Anterior cingulate cortex (tissue), 58 donors: ENCODE measurements at regions not wholly inside any gene's neighbourhood (a gene's known extent, or its start where the extent isn't known, plus 50 kb on each side); places are given as distances from the start of the nearest gene placed in this dataset.
A peak's percentile ranks its signal among the peaks of the same experiment; 100 is the strongest.
"Not testable (repeated sequence)": the region's sequence is repeated elsewhere in the genome, so short reads cannot be mapped to it uniquely, and the experiment has no call there.

Source experiments
- DNase-seq, 58 donors: peaks; one replicate each; lab custom pipeline; 2025; lab: John Stamatoyannopoulos, UW

DNA sequence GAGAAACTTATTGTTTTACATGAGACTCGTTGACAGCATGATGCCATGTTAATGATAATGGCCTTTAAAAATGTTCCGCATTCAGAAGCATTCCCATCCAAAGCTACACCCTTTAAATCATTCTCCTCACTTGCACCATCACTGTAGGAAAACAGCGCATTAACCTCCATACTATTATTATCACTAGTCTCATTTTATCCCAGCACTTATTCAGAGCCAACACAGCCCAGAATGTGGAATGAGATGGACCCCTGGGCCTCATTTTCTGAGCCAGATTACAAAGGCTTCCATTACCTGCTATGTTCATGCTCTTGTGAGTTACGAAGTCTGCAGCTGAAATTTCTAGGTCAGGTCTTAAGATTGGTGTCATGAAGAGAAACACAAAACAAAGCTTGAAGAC lies 159.4 kb downstream of the HS3ST3A1 start:
- DNase-seq = no peak

DNA sequence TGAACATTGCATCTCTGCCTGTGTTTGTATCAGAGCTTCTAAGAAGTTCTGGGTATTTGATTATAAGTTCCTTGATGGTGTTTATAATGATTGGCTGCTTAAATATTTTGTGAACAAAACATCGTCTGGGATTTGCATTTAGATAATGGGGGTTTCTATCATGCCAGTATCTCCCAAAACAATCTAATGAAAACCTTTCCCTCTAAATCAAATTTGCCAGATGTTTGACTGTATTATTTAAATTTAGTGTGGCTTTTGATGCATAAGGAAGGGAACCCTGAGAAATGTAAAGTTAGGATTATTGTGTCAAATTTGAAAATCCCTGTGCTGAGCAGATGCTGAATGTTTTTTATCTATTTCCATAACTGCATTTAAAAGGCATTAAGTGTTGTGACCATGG lies 159.9 kb downstream of the HS3ST3A1 start:
- no peak for DNase-seq

DNA sequence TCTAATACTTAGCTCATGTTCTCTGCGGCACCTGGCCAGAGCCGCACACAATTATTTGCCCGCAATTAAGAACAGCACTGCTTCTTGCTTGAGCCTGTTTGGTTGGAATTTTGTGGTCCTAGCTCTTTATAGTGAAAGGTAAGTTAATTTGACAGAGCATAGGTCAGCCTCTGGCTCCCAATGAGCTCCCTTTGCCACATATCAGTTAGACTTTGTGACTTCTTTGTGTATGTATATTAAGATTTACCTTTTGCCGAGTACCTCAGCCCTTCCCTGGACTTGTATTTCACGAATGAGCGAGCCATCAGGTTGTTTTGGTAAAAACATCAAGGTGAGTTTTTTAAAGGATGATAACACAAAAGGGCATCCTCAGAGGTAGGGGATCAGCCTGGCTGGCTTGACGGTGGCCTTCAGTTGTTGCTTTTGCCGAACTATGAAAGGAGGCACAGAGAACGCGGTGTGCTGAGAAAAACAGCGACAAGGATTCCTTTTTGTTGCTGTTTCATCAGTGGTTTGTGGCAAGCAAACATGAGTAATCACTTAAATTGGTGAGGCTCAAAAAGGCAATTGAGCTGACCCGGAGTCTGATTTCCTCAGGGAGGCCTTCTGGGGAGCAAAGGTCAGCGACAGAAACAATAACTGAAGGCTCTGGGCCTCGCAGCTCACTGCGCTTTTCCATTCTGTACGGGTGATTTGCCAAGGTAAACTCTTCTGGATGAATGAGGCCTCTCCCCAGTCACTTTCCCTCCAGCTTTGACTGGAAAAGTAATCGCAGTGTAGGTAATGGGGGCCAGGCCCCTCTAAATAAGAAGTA lies 163.6 kb downstream of the HS3ST3A1 start:
- no peak for DNase-seq

DNA sequence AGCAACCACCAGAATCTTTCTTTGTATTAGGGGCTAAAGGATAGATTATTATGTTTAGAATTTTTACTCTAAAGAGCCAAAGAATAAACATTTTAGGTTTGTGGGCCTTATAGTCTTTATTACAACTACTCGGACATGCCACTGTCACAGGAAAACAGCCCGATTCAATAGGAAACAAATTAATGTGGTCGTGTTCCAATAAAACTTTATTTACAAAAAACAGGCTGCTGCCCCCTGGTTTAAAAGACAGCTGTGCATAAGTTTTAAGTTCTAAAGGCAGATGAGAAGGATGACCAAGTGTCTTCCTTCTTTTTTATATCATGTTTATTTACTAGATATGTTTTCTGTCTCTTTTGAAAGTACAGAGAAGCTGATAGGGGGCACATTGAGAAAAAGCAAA lies 166.5 kb downstream of the HS3ST3A1 start:
- no peak for DNase-seq

DNA sequence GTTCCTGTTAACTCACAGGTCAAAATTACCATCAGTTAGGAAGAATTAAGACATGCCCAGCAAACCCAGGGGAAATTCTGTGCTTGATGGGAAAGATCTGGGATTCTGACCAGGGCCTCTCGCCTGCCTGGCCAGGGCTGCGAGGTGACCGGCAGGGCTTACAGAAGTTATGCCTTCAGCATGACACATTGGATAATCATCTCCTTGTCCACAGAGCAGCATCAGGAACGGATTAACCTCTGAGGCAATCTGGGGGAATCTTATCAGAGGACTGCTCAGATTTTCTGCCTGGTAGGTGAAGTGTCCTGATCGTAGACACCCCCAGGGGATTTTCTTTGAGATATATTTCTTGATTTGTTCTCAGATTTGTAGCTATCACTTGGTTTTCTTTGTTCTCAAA lies 172.5 kb downstream of the HS3ST3A1 start:
- no peak for DNase-seq

DNA sequence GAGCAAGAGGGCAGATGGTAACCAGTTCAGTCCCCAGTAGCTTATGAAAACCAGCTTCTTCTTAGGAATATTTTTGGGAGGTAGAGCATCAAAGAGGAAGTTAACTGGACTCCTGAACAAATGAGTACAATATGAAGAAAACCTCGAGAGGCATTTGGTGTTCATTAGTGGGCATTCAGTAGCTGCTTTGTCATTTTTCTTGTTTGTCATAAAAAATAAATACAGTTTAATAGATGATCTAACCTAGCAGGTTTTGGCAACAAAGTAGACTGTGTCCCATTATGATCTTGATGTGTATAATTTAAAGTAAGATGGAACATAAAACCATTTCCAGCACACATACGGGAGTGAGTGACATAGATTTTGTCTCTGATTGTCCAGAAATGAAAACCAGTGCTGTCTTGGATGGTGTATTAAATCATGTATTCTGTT lies 173.1 kb downstream of the HS3ST3A1 start:
- no peak for DNase-seq

DNA sequence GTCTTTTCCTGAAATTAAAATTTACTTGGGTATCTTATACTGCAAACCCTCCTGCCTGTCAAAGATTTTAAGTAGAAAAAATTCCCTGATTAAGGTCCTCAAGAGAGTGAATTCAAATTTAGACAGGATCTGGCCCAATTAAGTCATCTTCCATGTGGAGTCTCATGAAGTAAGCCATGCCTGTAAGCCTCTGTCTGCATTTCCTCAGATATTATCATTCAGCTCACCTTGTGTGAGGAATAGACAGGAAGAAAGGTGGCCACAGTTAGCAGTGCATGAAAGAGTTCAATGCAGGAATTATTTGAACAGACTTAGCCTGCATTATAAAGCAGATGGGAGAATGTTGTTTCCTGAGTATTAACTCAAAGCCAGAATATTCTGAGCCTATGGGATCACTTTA lies 174.7 kb downstream of the HS3ST3A1 start:
- no peak for DNase-seq

DNA sequence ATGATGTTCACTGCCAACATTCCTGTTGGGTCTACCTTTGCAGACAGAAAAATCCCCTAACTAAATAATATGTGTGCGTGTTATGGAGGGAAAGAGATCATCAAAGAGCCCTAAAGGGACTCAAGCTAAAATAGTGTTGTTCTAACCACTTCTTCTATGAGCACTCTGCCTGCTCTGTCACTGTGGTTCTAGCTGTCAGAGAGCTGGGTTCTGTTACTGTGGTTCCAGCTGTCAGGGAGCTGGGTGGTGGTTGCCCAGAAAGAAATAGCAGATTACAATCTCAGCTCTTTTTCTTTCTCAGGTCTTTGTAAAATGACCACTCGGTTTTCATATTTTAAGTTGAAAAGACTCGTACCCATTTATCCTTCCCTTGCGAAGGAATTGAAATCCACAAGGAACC lies 176.3 kb downstream of the HS3ST3A1 start:
- DNase-seq = no peak

DNA sequence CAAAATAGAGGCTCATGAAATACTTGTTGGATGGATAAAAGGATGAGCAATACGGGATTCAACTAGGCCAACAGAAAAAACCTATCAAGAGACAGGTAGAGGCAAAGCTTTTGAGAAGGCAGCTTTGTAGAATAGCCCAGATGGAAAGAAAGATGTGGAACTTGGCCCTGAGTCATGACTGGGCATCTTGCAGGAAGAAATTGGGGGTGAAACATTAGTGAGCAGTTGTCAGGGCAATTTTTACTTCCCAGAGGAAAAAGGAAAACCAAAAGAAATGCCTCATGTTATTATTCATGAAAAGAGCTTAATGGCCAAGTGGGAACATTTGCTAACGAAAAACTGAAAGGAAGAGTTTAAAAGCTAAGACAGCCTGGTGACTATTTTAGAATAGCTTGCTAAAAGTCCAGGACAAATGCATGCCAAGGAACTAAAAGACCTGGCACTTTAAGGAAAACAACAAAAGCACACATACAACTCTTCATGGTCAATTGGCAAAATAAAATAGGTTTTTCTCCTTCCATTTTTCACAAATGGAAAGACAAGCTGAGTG lies 180.1 kb downstream of the HS3ST3A1 start:
- DNase-seq = peak in 6 of 58 donors; percentile 1 to 43 (median 4)

DNA sequence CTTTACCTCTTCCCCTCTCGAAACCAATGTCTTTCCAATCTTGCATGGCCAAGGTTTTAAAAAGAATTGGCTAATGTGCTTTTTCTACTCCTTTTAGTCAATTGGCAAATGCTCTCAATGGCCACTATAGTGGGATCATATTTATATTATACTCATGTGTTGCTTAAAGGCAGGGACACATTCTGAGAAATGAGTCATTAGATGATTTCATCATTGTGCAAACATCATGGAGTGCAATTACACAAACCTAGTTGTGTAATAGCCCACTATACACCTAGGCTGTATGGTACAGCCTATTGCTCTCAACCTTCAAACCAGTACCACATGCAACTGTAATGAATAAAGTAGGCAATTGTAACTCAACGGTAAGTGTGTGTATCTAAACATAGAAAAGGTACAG lies 180.9 kb downstream of the HS3ST3A1 start:
- no peak for DNase-seq

DNA sequence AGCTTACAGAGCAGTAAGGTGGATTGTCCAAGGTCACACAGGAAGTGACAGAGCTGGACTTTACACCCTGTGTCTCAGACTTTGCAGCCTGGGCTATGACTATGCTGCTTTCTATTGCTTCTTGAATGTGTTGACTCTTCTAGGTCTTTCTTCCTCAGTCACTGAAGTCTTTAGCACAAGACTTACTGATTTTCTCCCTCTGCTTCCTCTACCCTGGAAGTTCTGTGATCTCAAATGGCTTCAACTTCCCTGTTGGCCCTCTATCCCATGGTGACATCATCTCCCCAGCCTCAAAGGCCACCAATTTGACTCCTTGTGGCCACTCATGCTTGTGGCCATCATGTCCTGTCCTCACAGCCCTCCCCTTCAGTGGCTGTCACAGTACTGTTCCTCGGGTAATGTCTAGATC lies 181.3 kb downstream of the HS3ST3A1 start:
- DNase-seq = no peak

DNA sequence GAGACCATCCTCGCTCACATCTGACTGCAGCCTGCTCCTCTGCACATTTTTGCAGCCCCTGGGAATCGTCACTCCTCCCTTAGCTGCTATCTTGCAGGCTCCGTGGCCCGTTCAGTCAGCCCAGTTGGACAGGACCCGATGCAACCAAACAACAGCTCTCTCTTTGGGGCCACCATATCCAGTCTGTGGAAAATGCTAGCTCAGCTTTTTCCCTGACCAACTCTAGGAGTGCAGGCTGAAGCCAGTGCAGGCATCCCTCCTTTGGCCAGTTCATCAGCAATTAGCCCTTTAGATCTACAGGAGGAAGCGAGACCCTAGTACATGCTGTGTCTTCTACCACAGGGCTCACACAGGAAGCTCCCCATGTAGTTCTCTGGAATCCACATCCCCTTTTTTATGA lies 182.1 kb downstream of the HS3ST3A1 start:
- no peak for DNase-seq

DNA sequence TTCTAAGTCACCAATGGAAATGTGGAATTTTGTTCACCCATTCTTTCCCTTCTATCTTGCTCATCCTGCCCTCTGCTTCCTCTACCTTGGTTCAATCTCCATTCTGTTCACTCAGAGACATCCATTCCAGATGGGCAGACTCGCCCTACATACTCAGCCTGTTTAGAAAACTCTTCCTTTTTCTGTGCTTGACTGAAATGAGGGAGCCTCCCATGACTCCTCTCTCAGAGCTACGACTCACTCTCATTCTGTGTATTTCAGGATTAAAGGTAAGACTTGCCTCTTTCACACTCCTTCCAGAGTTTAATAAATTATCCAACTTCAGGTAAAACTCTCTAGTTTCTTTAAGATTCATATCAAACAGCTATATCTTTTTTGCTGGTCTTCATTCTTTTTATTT lies 182.8 kb downstream of the HS3ST3A1 start:
- no peak for DNase-seq

DNA sequence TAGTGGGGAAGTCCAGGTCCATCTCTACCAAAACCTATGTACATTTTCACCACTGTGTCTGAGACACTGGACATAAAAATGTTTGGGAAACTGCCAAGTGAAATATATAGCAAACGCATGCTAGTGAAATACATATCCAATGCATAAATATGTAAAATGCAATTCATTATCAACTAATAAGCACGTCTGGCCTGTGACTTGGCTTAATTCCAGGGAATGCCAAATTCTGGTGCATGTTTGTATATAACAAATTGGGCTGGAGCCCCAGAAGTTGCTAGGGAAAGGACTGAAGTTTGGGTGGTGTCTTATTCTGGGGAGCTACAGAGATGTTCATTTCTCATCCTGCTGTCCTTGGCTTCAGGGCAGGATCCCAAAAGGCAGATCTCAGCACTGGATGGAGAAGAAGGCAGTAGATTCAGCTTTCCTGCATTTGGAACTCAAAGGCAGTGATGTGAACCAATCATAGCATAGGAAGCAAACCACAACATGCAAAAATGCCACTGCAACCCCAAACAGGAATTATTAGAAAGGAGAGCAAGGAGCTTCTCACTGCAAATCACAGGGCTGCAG lies 184.3 kb downstream of the HS3ST3A1 start:
- DNase-seq = no peak

DNA sequence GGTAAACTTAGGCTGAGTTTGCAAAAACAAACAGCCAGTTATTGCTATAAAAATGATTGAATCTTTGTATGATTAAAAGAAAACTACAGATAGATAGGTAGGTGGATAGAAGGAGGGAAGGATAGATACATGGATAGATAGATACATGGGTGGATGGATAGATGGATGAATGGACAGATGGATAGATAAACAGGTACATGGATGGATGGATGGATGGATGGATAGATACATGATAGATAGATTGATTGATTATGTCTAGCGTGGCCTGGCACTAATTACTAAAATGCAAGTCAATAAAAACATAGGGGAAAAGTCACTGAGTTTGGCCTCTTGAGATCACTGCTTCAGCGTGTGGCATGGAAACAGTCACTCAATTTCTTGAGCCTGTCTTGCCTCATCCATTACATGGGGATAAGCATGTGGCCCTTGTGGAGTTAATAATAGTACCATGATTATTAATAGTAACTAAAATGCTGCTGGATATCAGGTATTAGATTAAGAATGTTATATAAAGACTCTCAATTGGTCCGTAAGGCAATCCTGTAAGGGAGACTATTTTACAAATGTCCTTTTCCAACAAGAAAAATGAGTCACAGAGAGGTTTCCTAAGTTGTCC lies 184.9 kb downstream of the HS3ST3A1 start:
- no peak for DNase-seq

DNA sequence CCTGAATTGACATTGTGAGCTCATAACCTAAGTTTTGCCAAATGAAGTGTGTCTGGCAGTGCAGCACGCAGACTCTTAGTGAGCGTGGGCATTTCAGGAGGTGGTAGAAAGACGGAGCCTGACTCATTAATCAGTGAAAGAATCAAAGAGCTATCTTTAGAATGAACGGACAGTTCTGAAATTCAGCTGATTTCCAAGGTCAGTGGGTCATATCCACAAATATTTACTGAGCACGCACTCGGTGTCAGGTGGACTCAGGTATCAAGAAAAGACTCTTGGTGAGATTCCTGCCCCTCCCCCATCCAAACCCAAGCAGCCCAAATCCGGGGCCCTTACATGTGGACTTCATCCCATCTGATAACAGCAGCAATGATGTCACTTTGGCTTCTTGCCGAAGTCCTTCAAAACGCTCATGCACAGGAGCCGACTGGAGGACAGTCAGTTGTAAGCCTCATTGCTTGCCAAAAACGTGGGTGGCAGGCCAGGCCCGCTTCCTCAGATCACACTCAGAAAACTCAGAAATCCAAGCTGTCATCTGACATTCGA lies 185.8 kb downstream of the HS3ST3A1 start:
- peak in 6 of 58 donors; percentile 2 to 12 (median 4) for DNase-seq

DNA sequence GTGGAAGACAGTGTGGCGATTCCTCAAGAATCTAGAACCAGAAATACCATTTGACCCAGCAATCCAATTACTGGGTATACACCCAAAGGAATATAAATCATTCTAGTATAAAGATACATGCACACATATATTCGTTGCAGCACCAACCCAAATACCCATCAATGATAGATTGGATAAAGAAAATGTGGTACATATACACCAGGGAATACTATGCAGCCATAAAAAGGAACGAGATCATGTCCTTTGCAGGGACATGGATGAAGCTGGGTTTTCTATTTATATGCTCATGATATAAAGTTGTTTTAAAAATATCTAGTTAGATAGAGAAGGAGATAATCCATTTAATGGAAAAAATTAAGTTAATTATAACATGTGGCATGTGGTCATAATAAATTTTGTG lies 186.5 kb downstream of the HS3ST3A1 start:
- DNase-seq = not testable (repeated sequence)

DNA sequence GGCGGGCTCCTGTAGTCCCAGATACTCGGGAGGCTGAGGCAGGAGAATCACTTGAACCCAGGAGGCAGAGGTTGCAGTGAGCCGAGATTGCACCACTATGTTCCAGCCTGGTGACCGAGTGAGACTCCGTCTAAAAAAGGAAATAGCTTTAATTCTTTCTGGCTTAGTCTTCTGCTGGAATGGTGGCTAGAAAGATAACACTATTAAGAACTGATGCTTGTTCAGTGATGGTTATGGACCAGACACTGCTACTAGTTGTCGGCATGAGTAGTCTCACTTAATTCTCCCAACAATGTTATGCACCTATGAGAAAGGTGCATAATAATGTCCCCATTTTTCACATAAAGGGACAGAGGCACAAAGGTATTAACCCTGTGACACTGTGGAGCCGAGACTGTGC lies 188.7 kb downstream of the HS3ST3A1 start:
- no peak for DNase-seq

DNA sequence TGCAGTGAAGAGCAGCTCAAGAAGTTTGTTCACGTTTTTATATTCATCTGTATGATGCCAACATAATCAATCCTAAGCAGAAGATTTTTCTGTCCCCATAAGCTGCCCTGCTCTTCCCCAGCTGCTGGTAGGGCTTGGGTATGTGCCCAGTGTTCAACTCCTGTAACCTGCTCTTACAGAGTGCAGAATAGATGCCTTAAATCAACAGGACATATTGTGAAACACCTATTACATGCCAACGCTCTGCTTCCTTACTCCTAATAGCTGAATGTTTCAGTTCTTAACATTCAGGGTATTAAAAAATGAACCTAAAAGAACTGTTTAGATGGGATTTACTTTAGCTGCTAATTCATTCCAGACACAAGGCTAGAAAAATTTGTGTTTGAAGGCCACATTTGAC lies 190.9 kb downstream of the HS3ST3A1 start:
- DNase-seq = no peak

DNA sequence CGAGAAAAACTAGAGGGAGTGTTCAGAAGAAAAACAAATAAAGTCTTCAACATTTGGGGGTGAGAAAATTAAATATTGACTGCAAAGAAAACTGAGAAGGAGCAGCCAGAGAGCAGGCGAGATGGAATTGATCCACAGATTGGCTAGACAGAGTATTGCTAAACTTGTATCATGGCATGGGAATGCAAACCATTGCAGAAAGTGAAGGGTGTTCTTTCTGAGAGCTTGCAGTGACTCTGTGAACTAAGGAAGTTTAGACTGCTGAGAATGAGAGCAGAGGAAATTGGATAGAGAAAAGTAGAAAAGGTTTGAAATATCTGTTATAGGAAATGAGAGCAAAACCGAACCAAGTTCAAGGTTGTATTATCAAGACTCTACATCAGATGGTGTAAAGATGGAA lies 191.5 kb downstream of the HS3ST3A1 start:
- DNase-seq = no peak

DNA sequence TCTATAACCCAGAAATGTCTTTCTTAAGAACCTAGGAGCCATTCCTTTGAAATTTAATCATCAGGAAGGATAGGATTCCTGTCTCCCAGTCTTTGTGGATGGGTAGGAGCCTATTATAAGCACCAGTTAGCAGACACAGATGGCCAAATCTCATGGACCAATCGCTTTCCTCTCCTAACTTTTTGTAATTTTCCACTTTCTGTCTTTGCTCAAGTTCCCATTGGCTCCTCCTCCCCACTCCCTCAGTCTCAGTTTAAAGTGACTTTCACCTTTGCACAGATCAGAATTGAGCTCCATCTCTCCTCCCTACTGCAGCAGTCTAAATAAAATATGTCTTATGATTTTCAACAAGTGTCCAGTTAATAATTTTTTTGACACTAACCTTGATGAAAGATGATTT lies 192.3 kb downstream of the HS3ST3A1 start:
- DNase-seq = no peak
